ENCODE measurements at regions not wholly inside any gene's neighbourhood (a gene's known extent, or its start where the extent isn't known, plus 50 kb on each side); places are given as distances from the start of the nearest gene placed in this dataset.

GRCh38 chr10:10017716-10018115 lies 1000.0 kb upstream of the CELF2 start:
- TF ChIP-seq EZH2 (IDR thresholded peaks at IDR 0.05; ENCODE audit: insufficient read depth, poor library complexity, severe bottlenecking) (no peak), EZH2phosphoT487 (IDR thresholded peaks at IDR 0.05; ENCODE audit: insufficient read depth, low read depth) (no peak)
